GM12891 (cell line): ENCODE measurements at regions not wholly inside any gene's neighbourhood (a gene's known extent, or its start where the extent isn't known, plus 50 kb on each side); places are given as distances from the start of the nearest gene placed in this dataset.

Source experiments
- PAX5 ChIP-seq: IDR thresholded peaks from 2 replicates; pipeline ENCODE4 v1.6.1; 2011; ENCODE audit warnings: low read length, moderate library complexity, mild to moderate bottlenecking; ENCODE audit not compliant: insufficient read depth, severe bottlenecking
- POLR2AphosphoS5 ChIP-seq: IDR thresholded peaks from 2 replicates; pipeline ENCODE4 v1.6.1; 2011; ENCODE audit warnings: low read depth, low read length, control low read depth
- TAF1 ChIP-seq: IDR thresholded peaks from 2 replicates; pipeline ENCODE4 v1.6.1; 2011; ENCODE audit warnings: low read depth, low read length, control low read depth

- TF ChIP-seq PAX5 (no peak), TAF1 (no peak), POLR2AphosphoS5 (no peak)
These were observed 995.6 kb upstream of the SLC39A10 start for GRCh38 chr2:194661431-194661830.
